ENCODE measurements at regions not wholly inside any gene's neighbourhood (a gene's known extent, or its start where the extent isn't known, plus 50 kb on each side); places are given as distances from the start of the nearest gene placed in this dataset.

DNA sequence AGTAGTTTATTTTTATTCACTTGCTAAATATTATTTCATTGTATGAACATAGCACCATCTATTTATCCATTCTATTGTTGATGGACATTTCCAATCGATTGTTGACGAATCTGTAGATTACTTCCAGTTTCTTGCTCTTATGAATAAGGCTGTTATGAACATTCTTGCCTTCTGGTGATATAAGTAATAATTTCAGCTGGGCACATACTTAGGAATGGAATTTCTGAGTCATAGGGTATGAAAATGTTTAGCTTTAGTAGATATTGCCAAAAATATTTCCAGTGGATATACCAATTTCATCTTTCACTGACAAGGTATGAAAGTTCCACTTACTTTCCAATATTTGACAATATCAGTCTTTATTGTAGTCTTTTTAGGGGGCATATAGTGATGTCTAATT is 468.5 kb downstream of the ETNK1 start:
- TF ChIP-seq, protein P1, sequence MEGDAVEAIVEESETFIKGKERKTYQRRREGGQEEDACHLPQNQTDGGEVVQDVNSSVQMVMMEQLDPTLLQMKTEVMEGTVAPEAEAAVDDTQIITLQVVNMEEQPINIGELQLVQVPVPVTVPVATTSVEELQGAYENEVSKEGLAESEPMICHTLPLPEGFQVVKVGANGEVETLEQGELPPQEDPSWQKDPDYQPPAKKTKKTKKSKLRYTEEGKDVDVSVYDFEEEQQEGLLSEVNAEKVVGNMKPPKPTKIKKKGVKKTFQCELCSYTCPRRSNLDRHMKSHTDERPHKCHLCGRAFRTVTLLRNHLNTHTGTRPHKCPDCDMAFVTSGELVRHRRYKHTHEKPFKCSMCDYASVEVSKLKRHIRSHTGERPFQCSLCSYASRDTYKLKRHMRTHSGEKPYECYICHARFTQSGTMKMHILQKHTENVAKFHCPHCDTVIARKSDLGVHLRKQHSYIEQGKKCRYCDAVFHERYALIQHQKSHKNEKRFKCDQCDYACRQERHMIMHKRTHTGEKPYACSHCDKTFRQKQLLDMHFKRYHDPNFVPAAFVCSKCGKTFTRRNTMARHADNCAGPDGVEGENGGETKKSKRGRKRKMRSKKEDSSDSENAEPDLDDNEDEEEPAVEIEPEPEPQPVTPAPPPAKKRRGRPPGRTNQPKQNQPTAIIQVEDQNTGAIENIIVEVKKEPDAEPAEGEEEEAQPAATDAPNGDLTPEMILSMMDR (IDR thresholded peaks at IDR 0.05): no peak
- no peak for TF ChIP-seq POLR2A (IDR thresholded peaks at IDR 0.05)
